ENCODE measurements at regions not wholly inside any gene's neighbourhood (a gene's known extent, or its start where the extent isn't known, plus 50 kb on each side); places are given as distances from the start of the nearest gene placed in this dataset.

- 59 to 83% (median 77%) methylated on average over 3 of the region's 3 CpGs for WGBS, 3 donors
- FAIRE-seq (no peak), DNase-seq (no peak)
- H3K9me3 ChIP-seq (ENCODE audit: control insufficient read depth in 2 of 2, insufficient read depth in 1 of 2, low read depth in 1 of 2, low read length in 1 of 2), result no peaks in the 10 kb centered on the region
- no peaks in the 10 kb centered on the region for H3K27me3 ChIP-seq (ENCODE audit: control insufficient read depth in 3 of 3, insufficient read depth in 3 of 3, low read length in 3 of 3)
- H3K4me3 ChIP-seq (ENCODE audit: low read depth in 1 of 3, low read length in 3 of 3), result no peak overlapping the region
- peak overlapping the region in 2 of 3 donors; percentile 34 to 67 for H3K27ac ChIP-seq (ENCODE audit: low read depth in 1 of 3, low read length in 2 of 3)
- H3K36me3 ChIP-seq (ENCODE audit: control insufficient read depth in 3 of 3, insufficient read depth in 2 of 3, low read depth in 1 of 3, low read length in 3 of 3), result no peaks in the 10 kb centered on the region
- peaks cover 0 to 6% (median 3%) of the 10 kb centered on the region in 3 donors for H3K4me1 ChIP-seq (ENCODE audit: control insufficient read depth in 3 of 3, insufficient read depth in 2 of 3, low read depth in 1 of 3, low read length in 2 of 3)
Measured at GRCh38 chr14:22513066-22513812, 75.8 kb downstream of the DAD1 start.

- H3K9me3 ChIP-seq (ENCODE audit: control insufficient read depth in 2 of 2, insufficient read depth in 1 of 2, low read depth in 1 of 2, low read length in 1 of 2), result no peaks in the 10 kb centered on the region
- H3K27ac ChIP-seq (ENCODE audit: low read depth in 1 of 3, low read length in 2 of 3), result peak overlapping the region in 1 of 3 donors; percentile 67
- no peaks in the 10 kb centered on the region for H3K36me3 ChIP-seq (ENCODE audit: control insufficient read depth in 3 of 3, insufficient read depth in 2 of 3, low read depth in 1 of 3, low read length in 3 of 3)
- no peak for DNase-seq
- peaks cover 0 to 6% (median 3%) of the 10 kb centered on the region in 3 donors for H3K4me1 ChIP-seq (ENCODE audit: control insufficient read depth in 3 of 3, insufficient read depth in 2 of 3, low read depth in 1 of 3, low read length in 2 of 3)
- FAIRE-seq, result no peak
- WGBS, 3 donors, result 61 to 84% (median 73%) methylated on average over 2 of the region's 2 CpGs
- H3K27me3 ChIP-seq (ENCODE audit: control insufficient read depth in 3 of 3, insufficient read depth in 3 of 3, low read length in 3 of 3), result no peaks in the 10 kb centered on the region
- no peak overlapping the region for H3K4me3 ChIP-seq (ENCODE audit: low read depth in 1 of 3, low read length in 3 of 3)
Measured at GRCh38 chr14:22512106-22512814, 76.8 kb downstream of the DAD1 start.

- Histone ChIP-seq H3K27ac (ENCODE audit: low read depth in 1 of 3, low read length in 2 of 3) (peak overlapping the region in 2 of 3 donors; percentile 42 to 51), H3K4me3 (ENCODE audit: low read depth in 1 of 3, low read length in 3 of 3) (no peak overlapping the region), H3K27me3 (ENCODE audit: control insufficient read depth in 3 of 3, insufficient read depth in 3 of 3, low read length in 3 of 3) (no peaks in the 10 kb centered on the region), H3K4me1 (ENCODE audit: control insufficient read depth in 3 of 3, insufficient read depth in 2 of 3, low read depth in 1 of 3, low read length in 2 of 3) (peaks cover 0 to 6% (median 0%) of the 10 kb centered on the region in 3 donors), H3K9me3 (ENCODE audit: control insufficient read depth in 2 of 2, insufficient read depth in 1 of 2, low read depth in 1 of 2, low read length in 1 of 2) (no peaks in the 10 kb centered on the region), H3K36me3 (ENCODE audit: control insufficient read depth in 3 of 3, insufficient read depth in 2 of 3, low read depth in 1 of 3, low read length in 3 of 3) (no peaks in the 10 kb centered on the region)
- WGBS, 3 donors, result 54 to 80% (median 75%) methylated on average over 3 of the region's 3 CpGs
- FAIRE-seq (no peak), DNase-seq (no peak)
Measured at GRCh38 chr14:22510527-22511110, 78.4 kb downstream of the DAD1 start.

GRCh38 chr14:22509751-22510300 is 79.2 kb downstream of the DAD1 start:
- WGBS, 3 donors, result 46 to 50% (median 49%) methylated on average over 5 of the region's 5 CpGs
- H3K36me3 ChIP-seq (ENCODE audit: control insufficient read depth in 3 of 3, insufficient read depth in 2 of 3, low read depth in 1 of 3, low read length in 3 of 3), result no peaks in the 10 kb centered on the region
- DNase-seq (no peak), FAIRE-seq (no peak)
- no peaks in the 10 kb centered on the region for H3K27me3 ChIP-seq (ENCODE audit: control insufficient read depth in 3 of 3, insufficient read depth in 3 of 3, low read length in 3 of 3)
- H3K9me3 ChIP-seq (ENCODE audit: control insufficient read depth in 2 of 2, insufficient read depth in 1 of 2, low read depth in 1 of 2, low read length in 1 of 2), result no peaks in the 10 kb centered on the region
- H3K27ac ChIP-seq (ENCODE audit: low read depth in 1 of 3, low read length in 2 of 3), result peak overlapping the region; percentile 14 to 47 (median 42)
- no peak overlapping the region for H3K4me3 ChIP-seq (ENCODE audit: low read depth in 1 of 3, low read length in 3 of 3)
- H3K4me1 ChIP-seq (ENCODE audit: control insufficient read depth in 3 of 3, insufficient read depth in 2 of 3, low read depth in 1 of 3, low read length in 2 of 3), result peaks cover 0 to 6% (median 0%) of the 10 kb centered on the region in 3 donors

- H3K27me3 ChIP-seq (ENCODE audit: control insufficient read depth in 3 of 3, insufficient read depth in 3 of 3, low read length in 3 of 3), result no peaks in the 10 kb centered on the region
- no peak for FAIRE-seq
- 73 to 78% (median 76%) methylated on average over 7 of the region's 7 CpGs for WGBS, 3 donors
- DNase-seq, result no peak
- H3K4me3 ChIP-seq (ENCODE audit: low read depth in 1 of 3, low read length in 3 of 3), result peak overlapping the region in 1 of 3 donors; percentile 7
- H3K27ac ChIP-seq (ENCODE audit: low read depth in 1 of 3, low read length in 2 of 3), result peak overlapping the region in 2 of 3 donors; percentile 14 to 51
- H3K9me3 ChIP-seq (ENCODE audit: control insufficient read depth in 2 of 2, insufficient read depth in 1 of 2, low read depth in 1 of 2, low read length in 1 of 2), result no peaks in the 10 kb centered on the region
- no peaks in the 10 kb centered on the region for H3K36me3 ChIP-seq (ENCODE audit: control insufficient read depth in 3 of 3, insufficient read depth in 2 of 3, low read depth in 1 of 3, low read length in 3 of 3)
- H3K4me1 ChIP-seq (ENCODE audit: control insufficient read depth in 3 of 3, insufficient read depth in 2 of 3, low read depth in 1 of 3, low read length in 2 of 3), result peaks cover 0 to 6% (median 0%) of the 10 kb centered on the region in 3 donors
Measured at GRCh38 chr14:22509036-22509709, 79.9 kb downstream of the DAD1 start.

GRCh38 chr14:22508662-22509035 is 80.4 kb downstream of the DAD1 start:
- Histone ChIP-seq H3K9me3 (ENCODE audit: control insufficient read depth in 2 of 2, insufficient read depth in 1 of 2, low read depth in 1 of 2, low read length in 1 of 2) (no peaks in the 10 kb centered on the region), H3K4me3 (ENCODE audit: low read depth in 1 of 3, low read length in 3 of 3) (no peak overlapping the region), H3K36me3 (ENCODE audit: control insufficient read depth in 3 of 3, insufficient read depth in 2 of 3, low read depth in 1 of 3, low read length in 3 of 3) (no peaks in the 10 kb centered on the region), H3K27me3 (ENCODE audit: control insufficient read depth in 3 of 3, insufficient read depth in 3 of 3, low read length in 3 of 3) (no peaks in the 10 kb centered on the region), H3K27ac (ENCODE audit: low read depth in 1 of 3, low read length in 2 of 3) (peak overlapping the region in 1 of 3 donors; percentile 51), H3K4me1 (ENCODE audit: control insufficient read depth in 3 of 3, insufficient read depth in 2 of 3, low read depth in 1 of 3, low read length in 2 of 3) (peaks cover 0 to 6% (median 0%) of the 10 kb centered on the region in 3 donors)
- FAIRE-seq, result no peak
- DNase-seq, result no peak
- WGBS, 3 donors, result 62 to 86% (median 79%) methylated on average over 4 of the region's 4 CpGs

GRCh38 chr14:22508150-22508457 is 80.9 kb downstream of the DAD1 start:
- Histone ChIP-seq H3K9me3 (ENCODE audit: control insufficient read depth in 2 of 2, insufficient read depth in 1 of 2, low read depth in 1 of 2, low read length in 1 of 2) (no peaks in the 10 kb centered on the region), H3K27me3 (ENCODE audit: control insufficient read depth in 3 of 3, insufficient read depth in 3 of 3, low read length in 3 of 3) (no peaks in the 10 kb centered on the region), H3K4me3 (ENCODE audit: low read depth in 1 of 3, low read length in 3 of 3) (no peak overlapping the region), H3K4me1 (ENCODE audit: control insufficient read depth in 3 of 3, insufficient read depth in 2 of 3, low read depth in 1 of 3, low read length in 2 of 3) (peaks cover 0 to 6% (median 0%) of the 10 kb centered on the region in 3 donors), H3K27ac (ENCODE audit: low read depth in 1 of 3, low read length in 2 of 3) (peak overlapping the region in 1 of 3 donors; percentile 39), H3K36me3 (ENCODE audit: control insufficient read depth in 3 of 3, insufficient read depth in 2 of 3, low read depth in 1 of 3, low read length in 3 of 3) (no peaks in the 10 kb centered on the region)
- FAIRE-seq, result no peak
- whole genome bisulfite sequencing, 3 donors, result 65 to 90% (median 84%) methylated on average over 2 of the region's 2 CpGs
- DNase-seq, result no peak

- Histone ChIP-seq H3K4me1 (ENCODE audit: control insufficient read depth in 3 of 3, insufficient read depth in 2 of 3, low read depth in 1 of 3, low read length in 2 of 3) (peaks cover 0 to 2% (median 0%) of the 10 kb centered on the region in 3 donors), H3K27ac (ENCODE audit: low read depth in 1 of 3, low read length in 2 of 3) (peak overlapping the region in 1 of 3 donors; percentile 73), H3K27me3 (ENCODE audit: control insufficient read depth in 3 of 3, insufficient read depth in 3 of 3, low read length in 3 of 3) (no peaks in the 10 kb centered on the region), H3K36me3 (ENCODE audit: control insufficient read depth in 3 of 3, insufficient read depth in 2 of 3, low read depth in 1 of 3, low read length in 3 of 3) (no peaks in the 10 kb centered on the region), H3K4me3 (ENCODE audit: low read depth in 1 of 3, low read length in 3 of 3) (no peak overlapping the region), H3K9me3 (ENCODE audit: control insufficient read depth in 2 of 2, insufficient read depth in 1 of 2, low read depth in 1 of 2, low read length in 1 of 2) (no peaks in the 10 kb centered on the region)
- no peak for DNase-seq
- FAIRE-seq, result no peak
- WGBS, 3 donors, result 41 to 50% (median 48%) methylated on average over 2 of the region's 2 CpGs
Measured at GRCh38 chr14:22506778-22507351, 82.2 kb downstream of the DAD1 start.
